GM18517 (cell line): ENCODE measurements at regions not wholly inside any gene's neighbourhood (a gene's known extent, or its start where the extent isn't known, plus 50 kb on each side); places are given as distances from the start of the nearest gene placed in this dataset.
"Not testable (repeated sequence)": the region's sequence is repeated elsewhere in the genome, so short reads cannot be mapped to it uniquely, and the experiment has no call there.

Source experiments
- ATAC-seq: cut with Tn5 transposase; IDR thresholded peaks from one replicate; pipeline ENCODE4 v1.9.1; 2021; ENCODE audit warnings: mild to moderate bottlenecking, moderate library complexity; ENCODE audit not compliant: unreplicated experiment

GRCh38 chr1:209191262-209191634, 392.3 kb upstream of the CAMK1G start:
- ATAC-seq = no peak

DNA sequence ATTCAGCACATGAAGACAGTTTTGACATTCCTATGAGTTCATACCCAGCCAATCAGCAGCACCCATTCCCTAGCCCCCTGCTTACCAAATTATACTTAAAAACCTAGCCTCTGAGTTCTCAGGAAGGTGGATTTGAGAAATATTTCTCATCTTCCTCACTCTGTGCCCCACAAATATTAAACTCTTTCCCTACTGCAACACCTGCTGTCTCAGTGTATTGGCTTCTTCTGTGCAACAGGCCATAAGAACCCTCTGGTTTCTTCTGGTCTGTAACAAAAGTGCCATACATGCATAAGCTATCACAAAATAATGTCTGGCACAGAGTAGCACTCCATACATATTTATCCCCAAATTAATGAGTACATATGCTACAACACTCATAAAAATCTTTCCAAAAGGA, 387.4 kb upstream of the CAMK1G start:
- no peak for ATAC-seq

DNA sequence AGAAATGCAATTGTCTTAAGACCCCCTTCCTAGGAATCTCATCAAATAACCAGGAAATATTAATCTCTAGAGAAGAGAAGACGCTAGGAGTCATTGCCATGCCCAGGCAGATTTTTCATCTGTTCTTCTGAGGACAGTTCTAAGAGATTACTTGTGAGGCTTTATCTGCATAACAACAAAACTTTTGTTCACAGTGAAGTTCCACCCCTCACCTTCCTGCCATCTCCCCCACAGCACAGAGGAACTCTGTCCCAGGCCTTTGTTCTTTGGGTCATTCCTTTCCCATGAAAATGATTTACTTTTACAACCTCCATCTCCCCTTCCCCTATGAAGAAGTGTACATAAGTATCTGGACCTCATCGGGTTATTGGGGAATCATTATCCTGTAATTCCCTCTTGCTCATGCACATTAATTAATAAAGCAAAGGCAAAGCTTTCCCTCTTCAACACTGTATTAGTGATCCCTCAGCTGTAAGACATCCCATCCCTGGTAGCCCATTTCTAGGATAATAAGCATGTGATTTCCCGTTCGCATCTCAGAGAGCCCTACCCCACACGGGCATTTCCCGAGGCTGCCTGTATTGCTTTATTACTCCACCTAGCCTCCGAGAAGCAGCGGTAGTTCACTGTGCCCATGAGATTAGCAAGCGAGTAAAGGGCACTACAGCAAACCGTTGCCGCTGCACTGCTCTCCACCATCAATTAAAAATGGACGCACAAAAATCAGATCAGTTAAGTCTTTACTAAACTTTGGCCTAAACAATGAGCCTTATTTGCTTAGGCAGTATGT, 384.4 kb upstream of the CAMK1G start:
- ATAC-seq = no peak

GRCh38 chr1:209199822-209200221, 383.7 kb upstream of the CAMK1G start:
- no peak for ATAC-seq

DNA sequence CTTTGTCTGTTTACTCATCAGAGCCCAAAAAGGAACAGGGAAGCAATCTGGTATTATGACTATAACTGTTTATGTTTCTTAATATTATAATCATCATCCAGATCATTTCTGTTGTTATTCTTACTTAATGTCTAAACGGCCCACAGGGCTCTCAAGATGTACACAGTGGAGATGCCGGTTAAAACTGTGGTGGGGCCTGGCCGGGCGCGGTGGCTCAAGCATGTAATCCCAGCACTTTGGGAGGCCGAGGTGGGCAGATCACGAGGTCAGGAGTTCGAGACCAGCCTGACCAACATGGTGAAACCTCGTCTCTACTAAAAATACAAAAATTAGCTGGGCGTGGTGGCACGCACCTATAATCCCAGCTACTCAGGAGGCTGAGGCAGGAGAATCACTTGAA, 381.2 kb upstream of the CAMK1G start:
- ATAC-seq = not testable (repeated sequence)

GRCh38 chr1:209202830-209203532, 380.5 kb upstream of the CAMK1G start:
- ATAC-seq = no peak

- no peak for ATAC-seq
Observed at GRCh38 chr1:209203533-209203895, 380.0 kb upstream of the CAMK1G start.

DNA sequence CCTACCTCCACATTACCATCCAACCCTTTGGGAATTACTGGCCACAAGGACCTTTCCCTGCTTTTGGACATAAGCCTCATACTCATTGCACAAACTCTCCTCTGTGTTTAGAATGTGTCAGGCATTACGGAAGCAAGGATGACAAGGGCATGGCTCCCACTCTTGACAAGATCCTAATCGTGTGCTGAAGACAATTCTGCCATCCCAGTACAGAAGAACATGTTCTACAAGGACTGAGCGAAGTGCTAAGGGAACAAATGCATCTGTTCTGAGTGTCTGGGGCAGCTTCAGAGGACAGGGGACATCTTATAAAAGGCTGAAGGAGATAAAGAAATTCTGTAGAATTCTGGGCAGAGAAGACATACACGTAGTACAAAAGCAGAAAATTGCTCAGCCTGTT, 378.5 kb upstream of the CAMK1G start:
- no peak for ATAC-seq

DNA sequence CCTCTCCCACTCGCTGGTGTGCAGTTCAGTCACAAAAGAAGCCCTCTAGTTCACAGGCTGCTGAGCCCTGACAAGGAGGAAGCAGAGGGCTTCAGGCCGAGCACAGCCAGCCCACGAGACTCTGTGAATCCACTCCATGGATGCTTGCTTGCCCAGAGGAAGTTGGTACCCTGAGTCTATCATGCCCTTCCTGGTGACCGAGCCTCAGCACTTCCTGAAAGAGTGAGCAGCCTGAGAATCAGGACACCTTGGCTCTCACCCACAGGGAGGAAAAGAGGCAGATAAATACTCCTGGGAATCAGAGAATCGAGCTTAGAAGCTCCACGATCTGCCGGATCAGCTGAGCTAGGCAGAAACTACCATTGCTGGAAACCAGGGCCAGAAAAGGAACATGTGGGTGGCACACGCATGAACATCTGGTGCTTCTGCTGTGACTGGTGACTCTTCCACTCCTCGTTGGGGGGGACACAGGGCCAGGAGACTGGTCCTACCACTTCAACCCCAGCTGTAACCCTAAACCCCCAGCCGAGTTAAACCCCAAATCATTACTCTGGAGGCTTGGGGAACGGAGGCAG, 376.3 kb upstream of the CAMK1G start:
- no peak for ATAC-seq

DNA sequence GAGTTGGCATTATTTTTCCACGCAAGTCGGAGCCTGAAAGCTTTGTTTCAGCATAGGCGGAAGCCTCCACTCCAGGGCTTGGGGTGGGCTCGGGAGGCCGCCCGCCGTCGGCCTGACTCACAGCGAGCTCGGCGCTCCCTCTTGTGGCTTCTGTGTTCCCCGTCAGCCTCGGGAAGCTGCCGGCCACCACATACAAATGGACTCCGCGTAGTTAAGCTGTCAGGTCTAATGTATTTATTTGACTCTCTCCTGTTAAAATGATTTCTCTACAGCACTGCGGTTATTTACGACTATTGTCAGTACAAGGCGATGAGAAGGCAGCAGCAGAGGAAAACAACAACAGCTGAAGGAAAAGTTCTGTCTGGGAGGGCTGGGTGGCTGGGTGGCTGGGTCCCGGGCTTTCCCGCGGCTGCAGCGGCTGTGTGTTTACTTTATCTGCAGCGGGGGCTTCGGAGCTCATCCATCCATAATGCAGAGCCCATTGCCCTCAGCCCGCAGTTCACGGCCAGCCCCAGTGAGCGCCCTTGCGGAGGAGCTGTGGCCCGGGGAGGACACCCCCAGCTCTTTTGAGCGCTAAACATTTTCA, 375.7 kb upstream of the CAMK1G start:
- no peak for ATAC-seq

DNA sequence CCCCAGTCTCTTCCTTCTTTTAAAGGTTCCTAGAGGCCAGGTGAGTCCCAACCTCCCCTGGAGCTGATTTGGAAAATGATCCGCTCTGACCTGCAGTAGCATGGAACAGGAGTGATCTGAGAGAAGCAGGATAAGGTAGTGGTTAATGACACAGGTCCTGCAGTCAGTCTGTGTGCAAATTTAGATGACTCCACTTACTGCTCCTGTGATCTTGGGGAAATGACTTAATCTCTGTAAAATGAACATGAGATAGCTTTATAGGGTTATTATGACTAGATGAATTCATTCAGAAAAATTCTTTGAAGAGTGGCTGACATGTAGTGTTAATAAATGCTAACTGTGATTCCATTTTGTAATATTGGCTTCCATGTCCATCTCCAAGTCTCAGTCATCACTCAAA, 374.9 kb upstream of the CAMK1G start:
- ATAC-seq = no peak

GRCh38 chr1:209213989-209214388, 369.5 kb upstream of the CAMK1G start:
- no peak for ATAC-seq

- ATAC-seq = no peak
Observed at GRCh38 chr1:209215826-209216225, 367.7 kb upstream of the CAMK1G start.

- no peak for ATAC-seq
Observed at GRCh38 chr1:209218113-209218512, 365.4 kb upstream of the CAMK1G start.

DNA sequence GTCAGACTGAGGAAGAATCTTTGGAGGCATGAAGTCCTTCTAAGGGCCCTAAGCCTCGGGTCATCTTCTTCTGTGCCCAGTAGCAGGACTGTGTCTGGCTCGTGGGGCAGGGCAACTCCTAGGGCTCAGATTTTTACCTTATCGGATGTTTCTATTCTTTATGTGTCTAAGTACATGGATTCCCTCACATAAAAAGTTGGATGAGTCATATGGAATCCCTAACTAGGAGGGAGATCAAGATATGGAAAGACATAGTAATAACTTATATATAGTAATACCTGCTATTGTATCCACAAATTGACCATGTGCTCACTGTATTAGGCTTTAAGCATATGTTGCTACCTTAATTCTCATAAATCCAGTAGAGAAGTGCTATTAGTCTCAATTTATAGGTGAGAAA, 364.5 kb upstream of the CAMK1G start:
- ATAC-seq = no peak

DNA sequence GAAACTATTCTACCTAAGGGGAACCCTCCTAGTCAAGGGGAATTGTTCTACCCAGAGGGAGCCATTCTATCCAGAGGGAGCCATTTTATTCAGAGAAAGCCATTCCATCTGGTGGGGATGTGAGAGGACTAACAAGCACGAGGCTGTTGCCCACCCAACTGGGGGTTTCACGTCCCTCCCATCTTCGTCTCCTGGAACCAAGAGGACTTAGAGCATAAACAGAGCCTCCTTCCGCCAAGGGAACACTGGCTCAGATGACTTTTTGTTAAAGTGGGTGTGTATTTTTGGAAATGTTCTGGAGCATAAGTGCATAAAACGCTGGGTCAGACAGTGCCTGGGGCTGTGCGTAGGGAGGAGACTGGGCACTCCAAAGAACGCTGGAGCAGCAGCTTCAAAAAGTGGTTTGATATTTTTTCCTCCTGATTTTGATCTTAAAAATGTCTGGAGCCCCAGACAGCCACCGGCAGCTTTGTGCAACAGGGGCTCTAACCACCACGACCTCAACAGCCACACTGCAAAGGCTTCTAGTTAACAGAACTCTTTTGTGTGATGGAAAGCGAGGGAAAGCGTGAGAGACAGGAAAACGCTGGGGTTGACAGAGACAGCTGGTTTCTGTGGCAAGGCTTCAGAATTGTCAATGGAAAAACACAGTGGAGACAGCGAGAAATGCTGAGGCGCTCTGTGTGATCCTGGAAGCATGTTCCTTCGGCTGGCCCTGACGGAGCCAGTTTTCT, 363.6 kb upstream of the CAMK1G start:
- no peak for ATAC-seq

GRCh38 chr1:209222826-209223225, 360.7 kb upstream of the CAMK1G start:
- ATAC-seq = no peak

GRCh38 chr1:209223791-209224190, 359.7 kb upstream of the CAMK1G start:
- ATAC-seq = no peak

DNA sequence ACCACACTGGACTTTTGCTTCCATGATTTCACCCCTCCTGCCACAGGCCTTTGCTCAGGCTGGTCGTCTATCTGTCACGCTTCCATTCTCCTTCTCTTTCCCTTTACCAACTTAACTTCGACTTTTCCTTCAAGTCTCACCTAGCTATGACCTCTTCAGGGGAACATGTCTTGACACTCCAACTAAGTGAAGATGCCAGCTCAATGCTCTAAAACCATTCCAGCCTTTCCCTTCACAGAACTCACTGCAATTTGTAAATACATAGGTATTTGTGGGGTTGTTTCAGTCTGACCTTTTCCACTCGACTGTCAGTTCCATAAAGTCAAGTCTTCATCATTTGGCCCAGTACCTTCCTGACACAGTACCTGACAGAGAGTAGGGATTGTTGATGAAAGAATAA, 358.6 kb upstream of the CAMK1G start:
- no peak for ATAC-seq

GRCh38 chr1:209227171-209227570, 356.3 kb upstream of the CAMK1G start:
- no peak for ATAC-seq

DNA sequence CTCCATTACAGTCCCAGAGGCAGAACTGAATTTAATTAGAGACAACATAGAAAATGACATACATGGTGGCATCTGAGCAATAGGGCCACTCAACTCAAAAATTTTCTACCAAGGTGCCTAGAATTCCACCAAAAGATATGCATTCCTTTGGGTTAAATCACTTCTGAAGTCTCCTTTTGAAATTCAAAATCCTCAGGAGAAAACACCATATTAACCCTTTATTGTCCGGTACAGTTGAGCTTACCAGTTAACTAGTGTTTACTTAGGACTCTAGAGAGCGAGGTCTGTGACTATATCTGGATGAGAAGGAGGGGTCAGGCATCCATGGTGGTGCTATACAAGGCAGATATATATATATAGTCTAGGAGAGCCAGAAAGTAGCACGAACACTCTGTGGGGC, 355.6 kb upstream of the CAMK1G start:
- ATAC-seq = no peak
